Skin epidermis (tissue), 12 donors: ENCODE measurements at regions not wholly inside any gene's neighbourhood (a gene's known extent, or its start where the extent isn't known, plus 50 kb on each side); places are given as distances from the start of the nearest gene placed in this dataset.
A peak's percentile ranks its signal among the peaks of the same experiment; 100 is the strongest.
"Not testable (repeated sequence)": the region's sequence is repeated elsewhere in the genome, so short reads cannot be mapped to it uniquely, and the experiment has no call there.

ENCODE experiments used
- H3K27ac ChIP-seq, 21 experiments: fragments of 200-600 bp; sonication (generic) in 11 of 21; one replicate each; pipeline ENCODE4 v1.5.0; 2020; ENCODE audit warnings: mild to moderate bottlenecking in 3 of 21, inconsistent platforms in 2 of 21, moderate library complexity in 2 of 21
- H3K4me3 ChIP-seq, 7 experiments: fragments of 200-600 bp; sonication (generic) in 2 of 7; one replicate each; pipeline ENCODE4 v1.5.0; 2020; ENCODE audit warnings: inconsistent platforms in 2 of 7, mild to moderate bottlenecking in 2 of 7, moderate library complexity in 1 of 7

DNA sequence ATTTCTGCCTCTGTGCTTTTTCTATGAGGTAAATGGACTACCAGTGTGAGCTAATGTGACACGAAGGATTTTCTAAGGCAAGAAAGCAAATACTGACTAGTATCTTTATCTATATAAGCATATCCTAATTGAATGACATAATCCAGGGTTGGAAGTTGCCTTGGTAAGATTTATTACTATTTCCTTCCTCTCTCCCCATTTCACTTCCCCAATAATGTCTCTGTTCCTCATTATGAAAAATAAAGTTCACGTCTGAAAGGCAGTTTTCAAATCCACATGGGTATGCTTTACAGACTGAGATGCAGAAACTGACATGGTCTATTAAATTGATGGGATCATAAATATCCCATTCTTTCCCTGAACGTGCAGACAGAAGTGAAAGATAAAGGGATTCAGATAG, 86.0 kb downstream of the DTWD1 start:
- Histone ChIP-seq H3K27ac (peak overlapping the region in 1 of 21 experiments; percentile 25), H3K4me3 (no peak overlapping the region)

DNA sequence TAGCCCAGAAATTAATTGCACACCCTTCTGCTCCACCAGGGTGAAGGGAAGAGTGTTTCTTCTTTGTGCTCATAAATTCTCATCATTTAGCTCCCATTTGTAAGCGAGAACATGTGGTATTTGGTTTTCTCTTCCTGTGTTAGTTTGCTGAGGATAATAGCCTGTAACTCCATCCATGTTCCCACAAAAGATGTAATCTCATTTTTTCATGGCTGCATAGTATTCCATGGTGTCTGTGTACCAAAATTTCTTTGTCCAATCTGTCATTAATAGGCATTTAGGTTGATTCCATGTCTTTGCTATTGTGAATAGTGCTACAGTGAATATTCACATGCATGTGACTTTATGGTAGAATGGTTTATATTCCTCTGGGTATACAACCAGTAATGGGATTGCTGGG, 86.8 kb downstream of the DTWD1 start:
- H3K27ac ChIP-seq = no peak overlapping the region
- no peak overlapping the region for H3K4me3 ChIP-seq

DNA sequence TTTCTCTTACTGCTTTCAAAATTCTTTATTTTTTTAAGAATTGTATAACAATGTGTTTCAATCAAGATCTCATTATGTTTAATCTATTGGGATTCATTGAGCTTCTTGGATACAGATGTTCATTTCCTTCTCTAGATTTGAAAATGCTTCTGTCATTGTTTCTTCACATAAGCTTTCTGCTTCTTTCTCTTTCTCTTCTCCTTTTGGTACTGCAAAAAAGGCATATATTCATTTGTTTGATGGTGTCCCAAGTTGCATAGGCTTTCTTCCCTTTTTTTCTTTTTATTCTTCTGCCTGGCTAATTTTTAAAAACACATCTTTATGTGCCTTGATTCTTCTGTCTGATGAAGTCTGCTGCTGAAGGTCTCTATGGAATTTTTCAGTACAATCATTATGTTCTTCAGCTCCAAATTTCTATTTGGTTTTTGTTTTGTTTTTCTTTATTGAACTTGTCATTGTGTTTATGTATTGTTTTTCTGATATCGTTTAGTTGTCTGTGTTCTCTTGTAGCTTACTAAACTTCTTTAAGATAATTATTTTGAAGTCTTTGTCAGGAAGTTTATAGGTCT, 88.9 kb downstream of the DTWD1 start:
- H3K4me3 ChIP-seq = no peak overlapping the region
- H3K27ac ChIP-seq = no peak overlapping the region

DNA sequence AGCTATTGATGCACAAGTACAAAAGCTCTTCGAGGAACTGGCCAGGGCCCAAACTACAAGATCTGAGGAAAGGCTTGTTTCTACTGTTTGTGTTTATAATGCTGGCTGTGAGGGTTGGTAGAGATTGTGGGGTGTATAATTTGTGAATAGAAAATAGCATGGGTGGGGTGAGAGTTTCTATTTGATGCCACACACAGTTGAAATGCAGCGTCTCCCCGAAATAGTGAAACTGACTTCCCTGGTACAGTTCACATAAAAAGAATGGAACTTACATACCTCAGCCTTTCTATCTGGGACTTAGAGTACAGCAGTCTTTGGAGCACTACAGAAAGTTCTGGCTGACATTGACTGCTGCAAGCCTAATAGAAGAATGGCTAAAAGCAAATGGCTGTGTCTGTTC, 91.3 kb downstream of the DTWD1 start:
- Histone ChIP-seq H3K4me3 (no peak overlapping the region), H3K27ac (no peak overlapping the region)

DNA sequence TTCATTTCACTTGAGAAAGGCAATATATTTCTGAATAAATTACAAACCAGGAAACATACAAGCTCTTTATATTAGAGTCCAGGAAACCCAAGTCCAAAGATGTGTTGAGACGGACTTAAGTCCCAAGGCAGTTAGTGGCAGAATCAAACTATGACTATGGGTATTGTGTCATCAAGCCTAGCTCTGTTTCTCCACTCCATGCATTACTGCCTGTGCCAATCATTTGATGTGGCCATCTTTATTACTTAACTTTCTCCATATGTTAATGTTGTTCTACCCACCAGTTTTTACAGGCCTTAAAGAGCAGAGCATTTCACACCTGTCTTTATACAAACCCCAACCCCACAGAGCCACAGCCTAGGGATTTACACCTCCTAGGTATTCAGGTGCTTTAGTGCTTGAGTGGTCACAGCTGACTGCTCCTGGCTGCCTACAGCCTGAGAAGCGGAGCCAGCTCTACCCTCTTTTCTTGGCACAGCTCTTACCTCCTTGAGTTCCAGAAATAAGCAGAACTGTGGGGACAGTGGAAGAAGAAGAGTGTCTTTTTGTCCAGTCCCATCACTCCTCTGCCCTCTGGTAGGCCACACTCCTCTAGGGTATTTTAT, 92.1 kb downstream of the DTWD1 start:
- Histone ChIP-seq H3K4me3 (no peak overlapping the region), H3K27ac (no peak overlapping the region)

DNA sequence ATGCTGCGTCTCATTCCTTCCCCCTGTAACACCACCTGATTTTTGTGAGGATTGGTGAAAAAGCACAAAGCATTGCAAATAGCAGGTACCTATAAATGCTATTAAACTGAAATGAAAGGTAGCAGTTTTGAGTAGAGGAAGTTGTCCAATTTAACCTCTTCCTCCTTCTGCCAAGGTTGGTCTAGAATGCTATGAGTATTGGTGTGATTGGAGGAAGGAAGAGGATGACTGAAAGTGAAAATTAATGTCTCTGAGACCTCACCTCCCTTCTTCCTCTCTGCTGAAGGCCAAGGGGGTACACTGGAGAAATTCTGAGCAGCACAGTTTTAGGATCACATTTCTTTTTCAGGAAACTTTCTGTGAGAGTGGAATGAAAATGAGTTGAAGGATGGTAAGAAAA, 94.4 kb downstream of the DTWD1 start:
- no peak overlapping the region for H3K27ac ChIP-seq

DNA sequence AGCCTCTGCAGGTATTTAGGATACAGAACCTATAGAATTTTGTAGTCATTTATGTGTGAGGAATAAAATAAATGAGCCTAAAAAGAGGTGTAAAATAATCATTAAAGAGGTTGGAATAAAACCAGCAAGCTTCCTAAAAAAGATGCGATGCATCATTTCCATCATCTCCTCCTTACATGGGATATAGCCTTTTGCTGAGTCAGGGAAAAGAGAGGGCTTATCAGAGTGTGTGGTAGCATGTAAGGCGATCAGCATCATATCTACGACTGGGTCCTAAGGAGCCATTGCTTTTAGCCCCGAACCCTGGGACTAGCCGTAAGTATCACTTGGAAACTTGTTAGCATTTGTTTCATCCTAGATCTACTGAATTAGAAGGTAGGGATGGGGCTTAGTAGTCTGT, 94.9 kb downstream of the DTWD1 start:
- Histone ChIP-seq H3K27ac (no peak overlapping the region), H3K4me3 (no peak overlapping the region)

More for the DNA sequence above, 94.4 kb downstream of the DTWD1 start:
- H3K4me3 ChIP-seq = no peak overlapping the region

DNA sequence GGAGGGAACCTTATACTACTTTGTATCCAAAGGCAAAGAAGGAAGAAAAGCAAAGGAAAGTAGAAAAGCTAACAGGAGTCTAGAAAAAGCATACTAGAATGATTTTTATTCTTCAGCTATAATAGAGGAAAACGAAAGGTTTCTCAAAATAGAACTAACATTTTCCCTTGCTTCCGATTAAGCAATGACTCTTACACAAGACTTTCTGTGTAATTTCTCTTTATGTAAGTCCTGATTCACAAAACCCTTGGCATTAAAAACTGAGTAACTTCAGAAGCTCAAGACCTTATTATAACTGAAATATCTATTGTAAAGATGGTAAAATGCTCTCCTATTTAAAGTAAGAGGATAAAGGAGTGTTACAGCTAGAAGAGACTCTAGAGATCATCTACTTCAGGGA, 97.4 kb downstream of the DTWD1 start:
- peak overlapping the region in 13 of 21 experiments; percentile 19 to 81 (median 59) for H3K27ac ChIP-seq
- H3K4me3 ChIP-seq = no peak overlapping the region

DNA sequence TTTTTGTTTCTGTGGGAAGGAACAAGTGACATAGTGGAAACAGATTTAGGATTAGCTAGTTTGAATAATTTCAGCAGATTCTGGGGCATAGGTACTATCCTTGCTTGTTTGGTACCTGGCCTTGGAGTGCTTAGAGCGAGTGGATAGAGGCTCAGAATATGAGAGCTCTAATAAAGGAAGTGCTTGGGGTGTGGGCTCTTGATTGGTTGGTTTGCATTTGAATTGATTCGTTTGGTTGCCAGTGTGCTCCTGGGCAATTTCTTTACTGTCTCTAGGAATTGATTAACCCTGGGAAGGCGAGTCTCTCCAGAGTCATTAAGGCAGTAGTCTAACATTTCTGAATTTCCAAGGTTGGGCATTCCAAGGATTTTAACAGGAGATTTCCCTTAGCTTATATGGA, 98.0 kb downstream of the DTWD1 start:
- Histone ChIP-seq H3K27ac (peak overlapping the region in 12 of 21 experiments; percentile 27 to 81 (median 66)), H3K4me3 (no peak overlapping the region)

DNA sequence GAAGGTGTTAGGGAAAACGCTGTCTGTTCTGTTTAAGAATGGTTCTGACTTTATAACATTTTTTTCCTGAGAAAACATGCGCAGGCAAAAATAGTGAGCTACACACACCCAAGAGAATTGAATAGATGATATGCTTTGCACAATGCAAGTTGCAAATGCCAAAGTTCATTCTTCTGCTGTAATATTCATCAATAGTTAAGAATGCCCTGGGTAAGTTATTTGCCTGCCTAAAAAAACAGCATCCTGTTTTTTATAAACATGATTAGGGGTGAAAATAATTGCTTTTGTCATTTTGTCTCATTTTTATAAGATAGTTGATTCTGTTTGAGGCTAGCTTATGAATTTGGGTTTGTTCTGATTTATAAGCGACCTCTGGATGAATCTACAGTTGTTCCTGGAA, 99.4 kb downstream of the DTWD1 start:
- no peak overlapping the region for H3K4me3 ChIP-seq
- H3K27ac ChIP-seq = peak overlapping the region in 2 of 21 experiments; percentile 72 to 73

DNA sequence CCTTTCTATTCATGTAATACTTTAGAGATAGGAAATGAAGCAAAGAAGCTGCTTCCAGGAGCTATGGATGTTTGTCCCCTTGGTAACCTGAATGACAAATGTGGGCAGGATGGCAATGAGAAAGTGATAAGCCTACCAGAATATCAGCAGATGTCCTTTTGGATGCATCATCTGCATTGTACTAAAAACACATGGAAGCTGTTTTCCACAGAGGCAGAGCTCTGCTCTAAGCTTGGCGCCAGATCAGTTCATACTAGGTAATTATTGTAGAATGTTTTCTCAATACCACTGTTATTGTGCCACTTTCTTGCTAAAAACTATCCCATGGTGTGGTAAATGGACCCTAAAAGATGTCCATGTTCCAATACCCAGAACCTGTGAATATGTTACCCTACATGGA, 100.2 kb downstream of the DTWD1 start:
- Histone ChIP-seq H3K4me3 (no peak overlapping the region), H3K27ac (peak overlapping the region in 3 of 21 experiments; percentile 8 to 72 (median 62))

DNA sequence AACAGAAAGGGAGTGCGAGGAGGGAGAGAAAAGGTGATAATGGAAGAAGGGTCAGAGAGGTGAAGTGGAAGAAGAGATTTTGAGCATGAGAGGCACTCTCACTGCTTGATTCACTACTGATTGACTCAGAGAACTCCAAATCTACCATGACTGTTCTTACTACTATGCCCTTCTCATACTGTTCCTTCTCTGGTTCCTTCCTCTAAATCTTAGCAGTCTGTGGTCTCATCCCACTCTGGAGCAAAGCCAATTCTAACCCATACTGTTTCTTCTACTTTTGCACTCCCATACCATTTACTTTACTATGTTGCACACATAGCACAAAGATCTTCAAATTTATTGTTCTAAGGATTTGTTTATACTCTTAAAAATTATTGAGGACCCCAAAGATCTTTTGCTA, 100.8 kb downstream of the DTWD1 start:
- Histone ChIP-seq H3K4me3 (no peak overlapping the region), H3K27ac (peak overlapping the region in 2 of 21 experiments; percentile 62 to 72)

DNA sequence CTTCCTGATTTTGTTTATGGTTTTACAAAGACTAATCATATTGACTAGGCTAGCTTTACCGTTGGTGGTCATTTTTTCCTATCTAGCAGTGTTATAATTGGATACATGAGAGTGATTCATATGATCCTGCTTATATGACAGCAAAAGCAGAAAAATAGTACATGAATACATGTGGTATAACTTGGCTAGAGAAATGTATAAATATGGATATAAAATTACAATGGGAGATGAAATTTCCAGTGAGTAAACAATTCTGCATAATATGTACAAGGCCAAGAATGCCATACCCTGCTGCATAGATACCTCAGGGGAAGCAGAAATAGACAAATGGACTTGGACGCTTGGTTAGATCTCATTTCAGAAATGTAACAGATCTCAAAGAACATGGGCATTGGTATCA, 103.1 kb downstream of the DTWD1 start:
- Histone ChIP-seq H3K4me3 (no peak overlapping the region), H3K27ac (no peak overlapping the region)

DNA sequence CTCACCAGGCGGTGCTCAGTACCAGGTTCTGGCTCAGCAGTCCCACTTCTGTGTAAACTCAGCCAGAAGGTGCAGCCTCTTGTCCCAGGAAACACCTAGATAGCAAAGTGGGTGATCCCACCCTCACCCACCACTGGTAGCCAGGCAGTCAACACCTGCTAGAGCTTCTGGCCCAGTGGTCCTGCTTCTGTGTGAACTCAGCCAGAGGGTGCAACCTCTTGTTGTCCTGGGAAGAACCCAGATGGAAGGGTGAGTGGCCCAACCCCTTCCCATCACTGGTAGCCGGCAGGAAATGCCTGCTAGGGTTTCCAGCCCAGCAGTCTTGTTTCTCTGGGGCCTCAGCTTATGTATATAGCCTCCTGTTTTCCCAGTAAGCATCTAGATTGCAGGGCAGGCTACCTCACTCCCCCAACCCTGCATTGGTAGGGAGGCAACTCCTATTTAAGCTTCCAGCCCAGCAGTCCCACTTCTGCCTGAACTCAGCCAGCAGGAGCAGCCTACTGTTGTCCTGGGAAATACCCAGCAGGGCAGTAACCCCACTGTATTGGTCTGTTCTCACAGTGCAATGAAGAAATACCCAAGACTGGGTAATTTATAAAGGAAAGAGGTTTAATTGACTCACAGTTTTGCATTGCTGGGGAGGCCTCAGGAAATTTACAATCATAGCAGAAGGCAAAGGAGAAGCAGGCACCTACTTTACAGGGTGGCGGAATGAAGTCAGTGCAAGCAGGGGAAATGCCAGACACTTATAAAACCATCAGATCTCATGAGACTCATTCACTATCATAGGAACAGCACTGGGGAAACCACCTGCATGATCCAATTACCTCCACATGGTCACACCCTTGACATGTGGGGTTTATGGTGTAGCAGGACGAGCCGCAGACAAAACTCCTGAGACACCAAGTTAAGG, 110.6 kb downstream of the DTWD1 start:
- H3K4me3 ChIP-seq = no peak overlapping the region
- no peak overlapping the region for H3K27ac ChIP-seq

DNA sequence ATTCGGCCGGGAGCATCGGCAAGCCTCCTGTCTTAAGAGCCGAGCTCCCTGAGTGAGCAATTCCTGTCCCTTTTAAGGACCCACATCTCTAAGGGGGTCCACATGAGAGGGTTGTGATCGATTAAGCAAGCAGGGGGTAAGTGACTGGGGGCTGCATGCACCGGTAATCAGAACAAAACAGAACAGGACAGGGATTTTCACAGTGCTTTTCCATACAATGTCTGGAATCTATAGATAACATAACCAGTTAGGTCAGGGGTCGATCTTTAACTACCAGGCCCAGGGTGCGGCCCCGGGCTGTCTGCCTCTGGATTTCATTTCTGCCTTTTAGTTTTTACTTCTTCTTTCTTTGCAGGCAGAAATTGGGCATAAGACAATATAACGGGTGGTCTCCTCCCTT, 111.3 kb downstream of the DTWD1 start:
- H3K27ac ChIP-seq, H3K4me3 ChIP-seq: not testable (repeated sequence)

DNA sequence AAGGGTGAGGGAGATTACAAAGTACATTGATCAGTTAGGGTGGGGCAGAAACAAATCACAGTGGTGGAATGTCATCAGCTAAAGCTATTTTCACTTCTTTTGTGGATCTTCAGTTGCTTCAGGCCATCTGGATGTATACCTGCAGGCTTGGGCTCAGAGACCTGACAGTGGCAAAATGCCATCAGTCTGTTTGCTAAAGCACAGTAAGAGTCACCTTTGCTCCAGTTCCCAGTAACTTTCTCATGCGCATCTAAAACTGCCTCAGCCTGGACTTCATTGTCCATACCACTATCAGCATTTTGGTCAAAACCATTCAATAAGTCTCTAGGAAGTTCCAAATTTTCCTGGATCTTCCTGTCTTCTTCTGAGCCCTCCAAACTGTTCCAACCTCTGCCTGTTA, 113.2 kb downstream of the DTWD1 start:
- H3K27ac ChIP-seq, H3K4me3 ChIP-seq: not testable (repeated sequence)

DNA sequence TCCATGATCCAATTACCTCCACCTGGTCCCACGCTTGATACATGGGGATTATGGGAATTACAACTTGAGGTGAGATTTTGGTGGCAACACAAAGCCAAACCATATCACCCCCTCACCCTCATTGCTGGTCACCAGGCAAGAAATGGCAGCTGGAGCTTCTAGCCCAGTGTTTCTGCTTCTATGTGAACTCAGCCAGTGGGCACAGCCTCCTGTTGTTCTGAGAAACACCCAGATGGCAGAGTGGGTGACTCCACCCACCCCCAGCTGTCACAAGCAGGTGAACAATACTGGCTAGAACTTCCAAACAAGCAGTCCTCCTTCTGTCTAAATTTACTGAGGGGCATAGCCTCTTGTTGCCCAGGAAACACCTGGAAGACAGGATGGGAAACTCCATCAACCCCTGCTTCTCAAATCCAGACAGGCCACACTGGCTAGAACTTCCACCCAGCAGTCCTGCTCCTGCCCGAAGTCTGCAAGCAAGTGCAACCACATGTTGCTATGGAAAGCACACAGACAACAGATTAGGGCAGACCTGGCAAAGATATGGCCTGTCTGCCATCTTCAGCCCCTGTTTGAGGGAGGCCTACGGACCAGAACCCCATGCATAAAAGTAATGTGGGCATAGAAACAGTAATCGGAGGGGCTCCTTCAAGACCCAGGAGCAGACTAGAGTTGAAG, 114.1 kb downstream of the DTWD1 start:
- no peak overlapping the region for H3K27ac ChIP-seq
- no peak overlapping the region for H3K4me3 ChIP-seq

DNA sequence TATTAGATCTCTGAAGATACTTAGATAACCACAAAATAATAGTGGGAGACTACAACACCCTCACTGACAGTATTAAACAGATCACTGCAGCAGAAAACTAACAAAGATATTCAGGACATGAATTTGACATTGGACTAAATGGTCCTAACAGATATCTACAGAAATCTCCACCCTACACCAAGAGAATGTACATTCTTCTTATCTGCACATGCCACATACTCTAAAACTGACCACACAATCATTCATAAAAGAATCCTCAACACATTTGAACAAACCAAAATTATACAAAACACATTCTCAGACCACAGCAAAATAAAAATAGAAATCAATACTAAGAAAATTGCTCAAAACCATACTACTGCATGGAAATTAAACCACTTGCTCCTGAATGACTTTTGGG, 116.3 kb downstream of the DTWD1 start:
- no peak overlapping the region for H3K4me3 ChIP-seq

DNA sequence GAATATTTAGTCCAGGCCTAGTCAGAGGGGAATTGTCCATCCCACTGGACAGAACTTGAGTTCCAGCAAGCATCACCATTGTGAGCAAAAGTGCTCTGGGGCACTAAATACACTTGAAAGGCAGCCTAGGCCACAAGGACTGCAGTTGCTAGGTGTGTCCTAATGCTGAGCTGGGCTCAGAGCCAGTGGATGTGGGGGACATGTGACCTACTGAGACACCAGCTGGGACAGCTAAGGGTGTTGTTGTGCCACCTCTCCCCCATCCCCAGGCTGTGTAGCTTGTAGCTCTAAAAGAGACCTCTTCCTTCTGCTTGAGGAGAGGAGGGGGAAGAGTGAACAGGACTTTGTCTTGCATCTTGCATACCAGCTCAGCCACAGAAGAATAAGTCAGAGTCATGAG, 120.9 kb downstream of the DTWD1 start:
- Histone ChIP-seq H3K4me3 (no peak overlapping the region), H3K27ac (no peak overlapping the region)

More for the DNA sequence above, 116.3 kb downstream of the DTWD1 start:
- no peak overlapping the region for H3K27ac ChIP-seq

DNA sequence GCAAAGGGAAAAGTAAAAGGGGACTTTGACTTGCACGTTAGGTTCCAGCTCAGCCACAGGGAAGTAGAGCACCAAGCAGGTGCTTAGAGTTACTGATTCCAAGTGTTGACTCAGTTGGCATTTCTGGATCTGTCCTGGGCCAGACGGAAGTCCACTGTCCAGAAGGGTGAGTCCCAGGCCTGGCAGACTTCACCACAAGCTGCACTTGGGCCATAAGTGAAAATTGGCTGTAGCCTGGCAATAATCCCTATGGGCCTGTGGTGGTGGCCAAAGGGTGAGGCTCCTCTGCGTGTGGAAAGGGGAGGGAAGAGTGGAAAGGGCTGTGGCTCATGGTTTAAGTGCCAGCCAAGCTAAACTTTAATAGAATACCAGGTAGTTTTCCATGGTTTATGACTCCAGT, 121.5 kb downstream of the DTWD1 start:
- Histone ChIP-seq H3K27ac (no peak overlapping the region), H3K4me3 (no peak overlapping the region)
